ENCODE measurements at regions not wholly inside any gene's neighbourhood (a gene's known extent, or its start where the extent isn't known, plus 50 kb on each side); places are given as distances from the start of the nearest gene placed in this dataset.
"Not testable (repeated sequence)": the region's sequence is repeated elsewhere in the genome, so short reads cannot be mapped to it uniquely, and the experiment has no call there.

DNA sequence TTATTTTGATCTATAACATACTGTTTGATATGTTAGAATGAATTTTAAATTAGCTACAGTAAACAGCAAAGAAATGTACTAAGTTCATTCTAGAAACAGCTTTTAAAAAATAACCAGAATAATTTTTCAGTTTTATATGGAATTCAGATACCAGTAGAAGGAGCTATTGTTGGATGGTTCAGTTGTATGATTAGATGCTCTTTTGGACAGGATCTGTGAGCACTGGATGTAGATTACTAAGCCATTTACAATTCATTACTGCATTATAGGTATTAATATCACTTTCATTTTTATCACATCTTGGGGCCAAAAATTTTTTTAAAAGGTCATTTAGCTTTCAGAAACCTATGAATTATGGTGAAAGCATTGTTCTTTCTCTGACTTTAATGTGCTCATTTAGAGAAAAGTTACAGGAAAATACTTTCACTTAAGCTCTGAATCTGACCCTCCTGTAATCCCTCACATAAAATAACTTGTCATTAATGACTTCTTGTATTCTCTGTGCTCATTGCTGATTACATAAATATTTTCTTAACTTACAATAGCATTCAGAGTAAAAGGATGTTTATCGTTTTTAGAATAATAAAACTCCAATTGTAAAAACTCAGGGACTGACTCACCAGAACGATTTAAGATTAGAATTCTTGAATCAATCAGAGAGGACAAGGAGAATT, 750.2 kb downstream of the SLC4A3 start:
- FAIRE-seq: no peak

DNA sequence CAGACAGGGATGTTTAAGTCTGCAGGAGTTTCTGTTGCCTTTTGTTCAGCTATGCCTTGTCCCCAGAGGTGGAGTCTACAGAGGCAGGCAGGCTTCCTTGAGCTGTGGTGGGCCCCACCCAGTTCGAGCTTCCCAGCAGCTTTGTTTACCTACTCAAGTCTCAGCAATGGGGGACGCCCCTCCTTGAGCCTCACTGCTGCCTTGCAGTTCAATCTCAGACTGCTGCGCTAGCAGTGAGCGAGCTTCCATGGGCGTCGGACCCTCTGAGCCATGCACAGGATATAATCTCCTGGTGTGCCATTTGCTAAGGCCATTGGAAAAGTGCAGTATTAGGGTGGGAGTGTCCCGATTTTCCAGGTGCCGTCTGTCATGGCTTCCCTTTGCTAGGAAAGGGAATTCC, 760.3 kb downstream of the SLC4A3 start:
- FAIRE-seq: not testable (repeated sequence)

DNA sequence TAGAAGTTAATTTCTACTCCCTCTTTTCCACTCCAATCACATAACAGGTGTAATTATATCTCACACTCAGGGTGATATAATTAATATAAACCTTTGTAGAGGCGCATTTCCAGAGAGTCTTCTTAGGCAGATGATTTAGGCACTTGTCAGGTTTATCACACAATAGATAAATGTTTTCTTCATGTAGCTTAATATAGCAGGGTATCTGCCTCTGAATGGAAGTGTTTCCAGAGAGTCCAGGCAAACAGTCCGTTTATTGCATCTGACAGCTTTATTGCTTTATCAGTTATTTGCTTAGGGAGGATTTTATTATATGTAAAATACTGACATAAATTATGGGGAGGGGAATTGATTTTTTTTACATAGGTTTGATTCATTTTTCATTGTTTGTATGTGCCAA, 766.3 kb downstream of the SLC4A3 start:
- no peak for FAIRE-seq

DNA sequence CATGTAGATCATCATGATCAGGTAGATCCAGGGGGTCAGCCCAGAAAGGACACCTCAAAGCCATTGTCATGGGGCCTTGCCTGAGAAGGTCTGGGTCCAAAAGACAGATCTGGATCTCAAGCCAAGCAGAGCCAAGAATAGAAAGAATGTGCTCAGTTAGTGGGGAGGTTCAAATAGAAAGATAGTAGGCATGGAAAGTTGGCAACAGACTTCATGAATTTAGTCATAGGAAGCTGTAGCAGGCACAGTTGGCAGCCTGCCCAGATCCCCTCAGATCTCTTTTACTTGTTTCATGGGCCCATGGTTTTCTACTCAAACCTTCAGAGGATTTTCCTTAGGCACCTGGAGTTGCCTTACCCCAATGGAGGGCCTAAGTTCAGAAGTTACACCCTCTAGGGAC, 767.0 kb downstream of the SLC4A3 start:
- FAIRE-seq: no peak

- FAIRE-seq: no peak
Observed at GRCh38 chr2:220396287-220396686, 768.9 kb downstream of the SLC4A3 start.

GRCh38 chr2:220410296-220410695, 782.9 kb downstream of the SLC4A3 start:
- FAIRE-seq: no peak

- FAIRE-seq: no peak
Observed at GRCh38 chr2:220417503-220417902, 790.1 kb downstream of the SLC4A3 start.

DNA sequence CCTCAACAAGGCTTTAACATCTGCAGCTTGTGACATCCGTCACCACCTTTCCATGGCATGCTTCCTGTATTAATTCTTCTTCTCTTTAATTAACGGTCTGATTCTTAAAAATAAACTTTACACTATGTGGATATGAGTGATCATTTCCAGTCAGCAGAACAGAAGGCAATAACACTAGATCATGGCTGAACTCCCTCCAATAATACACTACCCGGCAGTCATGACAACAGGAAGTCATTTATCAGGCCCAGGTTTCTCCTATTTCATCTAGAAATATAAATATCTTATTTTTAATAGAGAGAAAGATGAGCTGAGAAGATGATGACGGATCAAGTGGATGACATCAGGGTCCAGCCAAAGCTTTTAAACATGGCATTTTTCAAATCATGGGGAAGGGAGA, 792.2 kb downstream of the SLC4A3 start:
- FAIRE-seq: no peak

- FAIRE-seq: no peak
Observed at GRCh38 chr2:220420820-220421219, 793.4 kb downstream of the SLC4A3 start.

DNA sequence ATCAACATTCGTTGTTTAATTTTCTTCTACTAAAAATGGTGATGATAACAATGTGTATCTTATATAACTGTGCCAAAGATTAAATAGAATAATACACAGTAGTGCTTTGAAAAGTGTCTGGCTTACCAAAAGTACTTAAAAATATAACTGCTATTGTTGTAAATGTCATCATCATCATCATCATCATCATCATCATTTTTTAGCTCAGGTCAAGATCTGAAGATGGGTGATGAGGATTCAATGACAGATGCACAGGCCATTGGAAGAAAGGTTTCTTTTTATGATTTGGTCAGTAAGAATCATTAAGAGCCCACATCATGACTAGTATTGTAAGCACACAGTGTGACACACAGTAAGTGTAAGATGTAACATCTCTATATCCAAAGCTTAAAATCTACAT, 795.2 kb downstream of the SLC4A3 start:
- FAIRE-seq: no peak

DNA sequence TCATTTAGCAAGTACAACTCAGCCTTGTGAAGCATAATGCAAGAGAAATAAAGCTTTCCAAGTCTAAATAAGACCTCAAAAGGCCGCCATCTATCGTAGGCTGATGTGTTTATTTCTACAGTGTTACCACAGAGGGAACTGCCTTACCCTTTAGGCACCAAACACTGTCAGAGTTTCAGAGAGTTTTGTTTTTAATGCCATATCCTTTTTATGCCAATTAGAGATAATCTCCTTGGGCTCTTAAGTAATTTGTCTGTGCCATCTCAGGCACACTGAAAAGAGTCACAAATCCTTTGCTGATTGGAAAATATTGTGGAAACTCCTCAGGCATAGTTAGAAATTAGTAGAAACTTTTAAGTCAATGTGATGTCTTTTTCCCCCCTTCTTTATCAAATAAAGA, 797.1 kb downstream of the SLC4A3 start:
- FAIRE-seq: no peak

DNA sequence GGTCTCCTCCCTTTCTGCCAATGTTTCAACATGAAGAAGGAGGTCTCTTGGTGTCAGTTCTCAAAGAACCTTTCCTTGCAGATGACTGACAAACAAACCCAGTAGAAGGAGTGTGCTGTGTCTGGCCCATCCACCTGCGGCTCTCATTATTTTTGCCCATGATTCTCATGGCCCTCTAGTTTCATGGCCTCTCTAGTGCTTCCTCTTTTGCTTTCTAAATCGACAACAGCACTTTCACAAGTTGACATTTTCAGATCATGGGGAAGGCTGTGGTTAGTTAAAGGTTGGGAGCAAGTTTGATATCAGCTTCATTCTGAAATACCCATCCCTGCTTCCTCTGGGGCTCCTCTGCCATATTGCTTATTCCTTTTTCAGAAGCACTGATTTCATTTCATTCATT, 805.2 kb downstream of the SLC4A3 start:
- no peak for FAIRE-seq

DNA sequence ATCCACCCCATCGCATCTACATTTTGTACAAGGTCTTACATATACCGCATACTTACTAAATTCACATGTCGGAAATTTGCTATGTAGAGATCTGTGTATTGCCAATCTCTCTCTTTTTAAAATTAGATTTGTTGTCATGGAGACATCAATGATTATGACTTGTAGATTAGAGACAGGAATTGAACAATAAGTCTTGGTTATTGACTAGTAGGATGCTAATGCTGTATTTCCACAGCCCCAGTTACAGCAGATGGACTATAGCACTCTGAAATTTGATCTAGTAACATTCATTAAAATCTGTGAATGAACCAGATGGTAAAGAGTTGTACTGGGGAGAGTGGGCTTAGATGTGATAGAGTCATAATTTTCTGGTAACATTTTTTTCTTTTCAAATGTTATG, 805.7 kb downstream of the SLC4A3 start:
- no peak for FAIRE-seq

DNA sequence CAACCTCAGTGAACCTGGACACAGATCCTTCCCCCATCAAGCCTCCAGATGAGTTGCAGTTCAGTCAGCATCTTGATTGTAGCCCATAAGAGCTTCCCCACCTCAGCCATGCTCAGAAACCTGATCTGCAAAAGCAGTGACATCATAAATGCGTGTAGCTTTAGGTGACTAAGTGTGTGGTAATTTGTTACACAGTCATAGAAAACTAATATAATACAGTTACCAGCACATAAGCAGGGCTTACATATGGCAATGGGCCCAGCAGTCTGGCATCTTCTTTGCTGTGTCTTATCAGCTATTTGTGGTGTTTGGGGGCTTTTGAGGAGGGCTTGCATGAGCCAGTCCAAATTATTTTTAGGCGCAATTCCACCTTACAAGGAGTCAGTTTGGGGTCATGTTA, 807.0 kb downstream of the SLC4A3 start:
- FAIRE-seq: no peak

GRCh38 chr2:220437938-220438337, 810.5 kb downstream of the SLC4A3 start:
- FAIRE-seq: no peak

GRCh38 chr2:220440731-220441130, 813.3 kb downstream of the SLC4A3 start:
- no peak for FAIRE-seq

DNA sequence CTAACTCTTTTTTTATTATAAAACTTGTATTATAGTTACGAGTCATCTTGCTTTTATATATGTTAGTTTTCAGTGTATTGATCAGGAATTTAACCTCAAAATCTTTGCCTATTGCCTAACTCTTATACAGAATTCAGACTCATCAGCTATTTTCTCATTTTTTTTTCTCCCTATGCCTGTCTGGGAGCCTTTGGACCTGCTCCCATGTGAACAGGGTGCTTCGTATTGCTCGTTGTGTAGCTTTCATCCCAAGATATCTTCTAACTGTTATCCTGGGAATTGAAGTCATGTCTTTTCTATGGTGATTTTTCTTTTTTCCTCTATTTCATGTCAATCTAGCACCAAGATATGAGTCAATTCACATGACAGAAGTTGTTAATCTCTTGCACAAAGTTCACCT, 814.0 kb downstream of the SLC4A3 start:
- no peak for FAIRE-seq

DNA sequence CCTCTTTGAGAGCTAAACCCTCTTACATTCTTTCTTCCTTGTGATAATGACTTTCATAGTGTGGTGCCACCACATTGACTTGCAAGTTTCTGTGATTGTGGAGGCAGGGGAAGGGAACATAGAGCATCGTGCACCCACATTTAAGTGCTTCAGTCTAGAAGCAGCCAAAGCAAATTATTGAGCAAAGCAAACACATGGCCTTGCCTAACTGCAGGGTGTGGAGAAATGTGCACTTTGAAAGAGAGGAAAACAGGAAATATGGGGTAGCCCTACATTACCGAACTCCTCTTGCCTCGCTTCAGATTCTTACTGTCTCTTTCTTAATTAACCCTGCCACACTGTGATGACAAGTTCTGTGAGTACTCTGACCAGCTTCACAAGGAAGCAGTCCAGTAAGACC, 814.6 kb downstream of the SLC4A3 start:
- FAIRE-seq: no peak

DNA sequence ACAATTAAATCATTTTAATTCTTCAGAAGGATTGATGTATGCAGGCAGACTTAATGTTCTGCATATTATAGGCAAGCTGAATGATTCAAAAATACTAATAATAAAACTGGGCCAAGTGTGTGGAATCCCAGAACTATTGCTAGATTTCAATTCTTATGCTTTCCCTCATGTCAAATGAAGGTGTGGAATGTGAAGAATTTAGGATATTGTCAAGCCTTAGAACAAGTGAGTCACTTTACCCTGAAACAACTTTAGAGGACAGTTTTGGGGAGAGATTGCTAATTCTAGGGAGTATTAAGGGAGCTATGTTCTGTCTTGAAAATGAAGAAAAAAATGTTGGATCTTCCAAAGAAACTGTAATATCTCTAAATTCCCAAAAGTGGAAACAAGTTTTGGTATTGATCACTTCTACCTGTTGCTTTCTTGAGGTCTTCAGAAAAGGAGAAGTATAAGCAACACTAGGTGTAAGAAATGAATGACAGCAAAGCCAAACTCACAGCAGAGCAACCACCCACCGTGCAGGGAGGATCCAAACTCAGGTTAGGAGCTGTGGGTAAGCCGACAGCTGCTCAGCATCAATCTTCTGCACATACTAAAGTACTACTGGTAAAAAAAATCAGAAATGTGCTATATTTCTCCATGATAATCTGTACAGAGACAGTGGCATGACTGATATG, 818.1 kb downstream of the SLC4A3 start:
- FAIRE-seq: no peak

GRCh38 chr2:220446106-220446712, 818.8 kb downstream of the SLC4A3 start:
- FAIRE-seq: no peak

DNA sequence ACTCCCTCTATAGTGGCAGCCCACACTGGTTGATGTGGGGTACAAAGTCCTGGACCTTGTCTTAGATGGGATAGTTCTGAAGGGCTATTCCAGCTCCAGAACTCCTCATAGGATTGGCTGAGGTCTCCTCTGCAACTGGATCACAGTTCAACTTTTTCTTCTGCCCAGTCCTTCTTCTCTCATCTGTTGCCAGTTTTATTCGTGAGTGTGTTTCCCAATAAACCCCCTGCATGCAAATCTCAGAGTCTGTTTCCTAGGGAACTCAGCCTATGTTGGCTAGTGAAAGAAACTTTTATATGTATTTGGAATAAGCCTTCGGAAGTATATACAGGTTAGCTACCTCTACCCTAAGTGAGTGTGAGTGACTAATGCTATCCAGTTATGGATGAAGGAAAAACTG, 823.4 kb downstream of the SLC4A3 start:
- FAIRE-seq: no peak

GRCh38 chr2:220451438-220451837, 824.0 kb downstream of the SLC4A3 start:
- no peak for FAIRE-seq

- FAIRE-seq: no peak
Observed at GRCh38 chr2:220452561-220452960, 825.1 kb downstream of the SLC4A3 start.

- FAIRE-seq: no peak
Observed at GRCh38 chr2:220455351-220455990, 828.0 kb downstream of the SLC4A3 start.
